ENCODE measurements at regions not wholly inside any gene's neighbourhood (a gene's known extent, or its start where the extent isn't known, plus 50 kb on each side); places are given as distances from the start of the nearest gene placed in this dataset.

GRCh38 chr14:28121512-28122297 lies 644.9 kb upstream of the FOXG1 start:
- Histone ChIP-seq H3K4me1 (ENCODE audit: control insufficient read depth, insufficient read depth, low read length) (peaks cover 16% of the 10 kb centered on the region), H3K4me3 (ENCODE audit: low read depth, low read length) (no peak overlapping the region), H3K9ac (ENCODE audit: low read depth, low read length) (no peak overlapping the region), H3K9me3 (ENCODE audit: control insufficient read depth, insufficient read depth, low read length) (no peaks in the 10 kb centered on the region), H3K27me3 (ENCODE audit: control insufficient read depth, insufficient read depth, low read length) (peaks cover 67% of the 10 kb centered on the region), H3K36me3 (ENCODE audit: control insufficient read depth, insufficient read depth, low read length) (no peaks in the 10 kb centered on the region)

- Histone ChIP-seq H3K9me3 (ENCODE audit: control insufficient read depth, insufficient read depth, low read length) (no peaks in the 10 kb centered on the region), H3K4me1 (ENCODE audit: control insufficient read depth, insufficient read depth, low read length) (no peaks in the 10 kb centered on the region), H3K36me3 (ENCODE audit: control insufficient read depth, insufficient read depth, low read length) (no peaks in the 10 kb centered on the region), H3K27me3 (ENCODE audit: control insufficient read depth, insufficient read depth, low read length) (peaks cover 10% of the 10 kb centered on the region), H3K4me3 (ENCODE audit: low read depth, low read length) (no peak overlapping the region), H3K9ac (ENCODE audit: low read depth, low read length) (no peak overlapping the region)
Measured at GRCh38 chr14:28130610-28131284, 635.8 kb upstream of the FOXG1 start.

GRCh38 chr14:28138341-28138740 lies 628.2 kb upstream of the FOXG1 start:
- no peak overlapping the region for H3K9ac ChIP-seq (ENCODE audit: low read depth, low read length)
- no peaks in the 10 kb centered on the region for H3K4me1 ChIP-seq (ENCODE audit: control insufficient read depth, insufficient read depth, low read length)
- H3K4me3 ChIP-seq (ENCODE audit: low read depth, low read length): no peak overlapping the region
- no peaks in the 10 kb centered on the region for H3K9me3 ChIP-seq (ENCODE audit: control insufficient read depth, insufficient read depth, low read length)
- no peaks in the 10 kb centered on the region for H3K36me3 ChIP-seq (ENCODE audit: control insufficient read depth, insufficient read depth, low read length)
- H3K27me3 ChIP-seq (ENCODE audit: control insufficient read depth, insufficient read depth, low read length): no peaks in the 10 kb centered on the region

- H3K4me3 ChIP-seq (ENCODE audit: low read depth, low read length): no peak overlapping the region
- H3K9ac ChIP-seq (ENCODE audit: low read depth, low read length): no peak overlapping the region
- H3K36me3 ChIP-seq (ENCODE audit: control insufficient read depth, insufficient read depth, low read length): no peaks in the 10 kb centered on the region
- H3K4me1 ChIP-seq (ENCODE audit: control insufficient read depth, insufficient read depth, low read length): no peaks in the 10 kb centered on the region
- H3K27me3 ChIP-seq (ENCODE audit: control insufficient read depth, insufficient read depth, low read length): no peaks in the 10 kb centered on the region
- H3K9me3 ChIP-seq (ENCODE audit: control insufficient read depth, insufficient read depth, low read length): no peaks in the 10 kb centered on the region
Measured at GRCh38 chr14:28141662-28142061, 624.9 kb upstream of the FOXG1 start.

GRCh38 chr14:28142400-28143015 lies 624.1 kb upstream of the FOXG1 start:
- H3K27me3 ChIP-seq (ENCODE audit: control insufficient read depth, insufficient read depth, low read length): no peaks in the 10 kb centered on the region
- no peaks in the 10 kb centered on the region for H3K9me3 ChIP-seq (ENCODE audit: control insufficient read depth, insufficient read depth, low read length)
- no peaks in the 10 kb centered on the region for H3K36me3 ChIP-seq (ENCODE audit: control insufficient read depth, insufficient read depth, low read length)
- no peak overlapping the region for H3K9ac ChIP-seq (ENCODE audit: low read depth, low read length)
- H3K4me3 ChIP-seq (ENCODE audit: low read depth, low read length): no peak overlapping the region
- no peaks in the 10 kb centered on the region for H3K4me1 ChIP-seq (ENCODE audit: control insufficient read depth, insufficient read depth, low read length)

- no peaks in the 10 kb centered on the region for H3K27me3 ChIP-seq (ENCODE audit: control insufficient read depth, insufficient read depth, low read length)
- H3K4me3 ChIP-seq (ENCODE audit: low read depth, low read length): no peak overlapping the region
Measured at GRCh38 chr14:28143316-28143715, 623.3 kb upstream of the FOXG1 start.

GRCh38 chr14:28151926-28152325 lies 614.7 kb upstream of the FOXG1 start:
- H3K4me1 ChIP-seq (ENCODE audit: control insufficient read depth, insufficient read depth, low read length): no peaks in the 10 kb centered on the region
- no peaks in the 10 kb centered on the region for H3K9me3 ChIP-seq (ENCODE audit: control insufficient read depth, insufficient read depth, low read length)
- H3K27me3 ChIP-seq (ENCODE audit: control insufficient read depth, insufficient read depth, low read length): no peaks in the 10 kb centered on the region
- H3K9ac ChIP-seq (ENCODE audit: low read depth, low read length): no peak overlapping the region
- H3K4me3 ChIP-seq (ENCODE audit: low read depth, low read length): no peak overlapping the region
- H3K36me3 ChIP-seq (ENCODE audit: control insufficient read depth, insufficient read depth, low read length): no peaks in the 10 kb centered on the region

More at GRCh38 chr14:28143316-28143715, 623.3 kb upstream of the FOXG1 start:
- H3K9ac ChIP-seq (ENCODE audit: low read depth, low read length): no peak overlapping the region
- H3K4me1 ChIP-seq (ENCODE audit: control insufficient read depth, insufficient read depth, low read length): no peaks in the 10 kb centered on the region
- H3K36me3 ChIP-seq (ENCODE audit: control insufficient read depth, insufficient read depth, low read length): no peaks in the 10 kb centered on the region
- no peaks in the 10 kb centered on the region for H3K9me3 ChIP-seq (ENCODE audit: control insufficient read depth, insufficient read depth, low read length)

- no peak overlapping the region for H3K9ac ChIP-seq (ENCODE audit: low read depth, low read length)
- H3K4me1 ChIP-seq (ENCODE audit: control insufficient read depth, insufficient read depth, low read length): no peaks in the 10 kb centered on the region
- H3K36me3 ChIP-seq (ENCODE audit: control insufficient read depth, insufficient read depth, low read length): no peaks in the 10 kb centered on the region
- H3K27me3 ChIP-seq (ENCODE audit: control insufficient read depth, insufficient read depth, low read length): no peaks in the 10 kb centered on the region
- H3K4me3 ChIP-seq (ENCODE audit: low read depth, low read length): no peak overlapping the region
- H3K9me3 ChIP-seq (ENCODE audit: control insufficient read depth, insufficient read depth, low read length): no peaks in the 10 kb centered on the region
Measured at GRCh38 chr14:28152453-28153044, 614.0 kb upstream of the FOXG1 start.

GRCh38 chr14:28157289-28157869 lies 609.2 kb upstream of the FOXG1 start:
- no peaks in the 10 kb centered on the region for H3K27me3 ChIP-seq (ENCODE audit: control insufficient read depth, insufficient read depth, low read length)
- no peaks in the 10 kb centered on the region for H3K36me3 ChIP-seq (ENCODE audit: control insufficient read depth, insufficient read depth, low read length)
- H3K4me1 ChIP-seq (ENCODE audit: control insufficient read depth, insufficient read depth, low read length): no peaks in the 10 kb centered on the region
- H3K4me3 ChIP-seq (ENCODE audit: low read depth, low read length): no peak overlapping the region
- H3K9ac ChIP-seq (ENCODE audit: low read depth, low read length): no peak overlapping the region
- H3K9me3 ChIP-seq (ENCODE audit: control insufficient read depth, insufficient read depth, low read length): no peaks in the 10 kb centered on the region

- Histone ChIP-seq H3K9ac (ENCODE audit: low read depth, low read length) (no peak overlapping the region), H3K9me3 (ENCODE audit: control insufficient read depth, insufficient read depth, low read length) (no peaks in the 10 kb centered on the region), H3K36me3 (ENCODE audit: control insufficient read depth, insufficient read depth, low read length) (no peaks in the 10 kb centered on the region), H3K27me3 (ENCODE audit: control insufficient read depth, insufficient read depth, low read length) (no peaks in the 10 kb centered on the region), H3K4me3 (ENCODE audit: low read depth, low read length) (no peak overlapping the region), H3K4me1 (ENCODE audit: control insufficient read depth, insufficient read depth, low read length) (no peaks in the 10 kb centered on the region)
Measured at GRCh38 chr14:28157887-28158791, 608.4 kb upstream of the FOXG1 start.

GRCh38 chr14:28161040-28161439 lies 605.5 kb upstream of the FOXG1 start:
- no peaks in the 10 kb centered on the region for H3K4me1 ChIP-seq (ENCODE audit: control insufficient read depth, insufficient read depth, low read length)
- H3K36me3 ChIP-seq (ENCODE audit: control insufficient read depth, insufficient read depth, low read length): no peaks in the 10 kb centered on the region
- no peaks in the 10 kb centered on the region for H3K9me3 ChIP-seq (ENCODE audit: control insufficient read depth, insufficient read depth, low read length)
- H3K4me3 ChIP-seq (ENCODE audit: low read depth, low read length): no peak overlapping the region
- H3K27me3 ChIP-seq (ENCODE audit: control insufficient read depth, insufficient read depth, low read length): no peaks in the 10 kb centered on the region
- no peak overlapping the region for H3K9ac ChIP-seq (ENCODE audit: low read depth, low read length)
